ENCODE measurements at regions not wholly inside any gene's neighbourhood (a gene's known extent, or its start where the extent isn't known, plus 50 kb on each side); places are given as distances from the start of the nearest gene placed in this dataset.
"Not testable (repeated sequence)": the region's sequence is repeated elsewhere in the genome, so short reads cannot be mapped to it uniquely, and the experiment has no call there.

GRCh38 chr11:71182791-71183677 is 69.3 kb downstream of the SHANK2 start:
- DNase-seq (ENCODE audit: low spot score), result no peak

DNA sequence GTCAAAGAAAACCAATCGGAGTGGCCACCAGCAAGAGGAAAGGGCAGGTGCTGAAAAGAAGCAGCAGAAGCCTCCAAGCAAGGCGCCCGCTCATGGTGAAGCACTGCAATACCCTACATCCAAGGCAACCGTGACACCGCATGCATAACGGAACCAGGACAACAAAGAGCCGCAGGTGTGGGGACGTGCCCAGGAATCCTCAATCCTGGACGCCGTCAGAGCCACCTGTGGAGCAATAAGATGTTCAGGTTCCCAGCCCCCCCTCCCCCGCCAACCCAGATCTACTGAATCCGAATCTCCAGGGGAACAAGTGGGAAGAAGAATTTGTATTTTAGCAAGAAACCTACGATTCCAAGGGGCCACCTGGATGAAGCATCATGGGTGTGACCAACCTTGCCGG is 70.8 kb downstream of the SHANK2 start:
- no peak for DNase-seq (ENCODE audit: low spot score)

DNA sequence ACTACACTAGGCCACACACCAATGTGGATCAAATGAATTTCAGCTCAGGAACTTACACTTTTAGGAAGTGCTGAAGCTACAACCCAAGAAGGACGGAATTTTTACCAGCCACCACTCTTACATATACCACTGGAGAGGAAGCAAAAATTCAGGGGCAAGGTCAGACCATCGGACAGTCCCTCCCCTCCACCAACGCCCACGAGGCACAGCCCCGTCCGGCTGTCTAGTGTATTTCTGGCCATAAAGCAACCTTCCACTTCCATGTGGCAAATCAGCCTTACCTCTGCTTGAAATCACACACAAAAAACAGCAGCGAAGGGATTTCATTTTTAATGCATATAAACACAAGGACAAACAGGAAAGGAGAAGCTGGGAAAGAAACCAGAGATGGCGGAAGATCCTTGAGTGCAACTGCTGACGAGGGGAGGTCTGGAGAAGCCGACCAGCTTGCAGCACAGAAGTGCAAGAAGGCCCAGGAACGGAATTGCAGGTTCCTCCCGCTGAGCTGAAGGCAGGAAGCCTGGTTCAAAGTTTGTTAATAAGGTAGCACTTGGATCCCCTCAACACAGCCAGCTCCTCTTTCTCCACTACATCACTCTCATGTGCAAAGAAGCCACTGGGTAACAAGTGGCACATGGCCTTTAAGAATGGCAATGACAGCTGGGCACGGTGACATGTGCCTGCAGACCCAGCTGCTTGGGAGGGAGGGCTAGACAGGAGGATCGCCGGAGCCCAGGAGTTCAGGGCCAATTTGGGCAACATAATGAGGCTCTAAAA is 71.5 kb downstream of the SHANK2 start:
- DNase-seq (ENCODE audit: low spot score), result no peak

- DNase-seq (ENCODE audit: low spot score), result no peak
These were observed 72.3 kb downstream of the SHANK2 start for GRCh38 chr11:71179877-71180605.

GRCh38 chr11:71178076-71178475 is 74.3 kb downstream of the SHANK2 start:
- DNase-seq (ENCODE audit: low spot score), result no peak

GRCh38 chr11:71176812-71177211 is 75.6 kb downstream of the SHANK2 start:
- no peak for DNase-seq (ENCODE audit: low spot score)

- DNase-seq (ENCODE audit: low spot score), result no peak
These were observed 78.7 kb downstream of the SHANK2 start for GRCh38 chr11:71173709-71174108.

GRCh38 chr11:71172680-71173079 is 79.7 kb downstream of the SHANK2 start:
- no peak for DNase-seq (ENCODE audit: low spot score)

GRCh38 chr11:71171576-71171975 is 80.8 kb downstream of the SHANK2 start:
- DNase-seq (ENCODE audit: low spot score), result no peak

- no peak for DNase-seq (ENCODE audit: low spot score)
These were observed 81.6 kb downstream of the SHANK2 start for GRCh38 chr11:71170624-71171423.

- no peak for DNase-seq (ENCODE audit: low spot score)
These were observed 83.1 kb downstream of the SHANK2 start for GRCh38 chr11:71169313-71169712.

- not testable (repeated sequence) for DNase-seq (ENCODE audit: low spot score)
These were observed 84.6 kb downstream of the SHANK2 start for GRCh38 chr11:71167814-71168213.

DNA sequence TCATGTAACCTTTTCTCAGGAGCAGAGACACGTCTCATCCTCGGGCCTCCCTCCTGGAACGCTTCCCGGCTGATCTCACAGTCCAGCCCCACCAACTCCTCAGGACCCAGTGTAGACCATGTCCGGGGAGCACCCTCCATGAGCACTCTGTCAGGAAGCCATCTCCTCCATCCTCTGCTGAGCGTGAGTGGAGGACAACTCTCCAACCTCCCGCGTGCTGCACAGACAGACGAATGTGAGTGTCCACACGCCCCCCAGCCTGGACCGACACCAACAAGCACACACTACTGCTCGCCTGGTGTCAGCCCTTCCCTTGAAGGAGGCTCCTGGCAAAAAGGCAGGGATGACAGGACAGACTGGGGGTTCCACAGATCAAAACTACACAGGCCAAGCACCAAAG is 86.6 kb downstream of the SHANK2 start:
- DNase-seq (ENCODE audit: low spot score), result no peak

- no peak for DNase-seq (ENCODE audit: low spot score)
These were observed 87.8 kb downstream of the SHANK2 start for GRCh38 chr11:71164621-71165020.

GRCh38 chr11:71164186-71164585 is 88.2 kb downstream of the SHANK2 start:
- DNase-seq (ENCODE audit: low spot score), result no peak

GRCh38 chr11:71163371-71163770 is 89.0 kb downstream of the SHANK2 start:
- no peak for DNase-seq (ENCODE audit: low spot score)

DNA sequence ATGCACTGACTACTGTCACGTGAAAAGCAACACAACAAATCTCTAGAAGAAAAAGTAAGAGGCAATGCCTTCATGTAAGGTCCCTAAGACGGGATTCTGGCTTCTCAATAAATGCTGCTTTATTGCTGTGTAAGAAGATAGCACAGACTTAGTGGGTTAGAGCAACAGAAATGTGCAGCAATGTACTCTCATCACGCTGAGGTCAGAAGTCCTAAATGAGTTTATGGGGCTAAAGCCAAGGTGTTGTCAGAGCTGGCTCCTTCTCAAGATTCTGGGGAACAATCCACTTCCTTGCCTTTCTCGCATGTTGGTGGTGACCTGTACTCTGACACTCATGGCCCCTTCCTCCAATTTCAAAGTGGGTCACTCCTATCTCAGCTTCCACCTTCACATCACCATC is 93.4 kb downstream of the SHANK2 start:
- no peak for DNase-seq (ENCODE audit: low spot score)

DNA sequence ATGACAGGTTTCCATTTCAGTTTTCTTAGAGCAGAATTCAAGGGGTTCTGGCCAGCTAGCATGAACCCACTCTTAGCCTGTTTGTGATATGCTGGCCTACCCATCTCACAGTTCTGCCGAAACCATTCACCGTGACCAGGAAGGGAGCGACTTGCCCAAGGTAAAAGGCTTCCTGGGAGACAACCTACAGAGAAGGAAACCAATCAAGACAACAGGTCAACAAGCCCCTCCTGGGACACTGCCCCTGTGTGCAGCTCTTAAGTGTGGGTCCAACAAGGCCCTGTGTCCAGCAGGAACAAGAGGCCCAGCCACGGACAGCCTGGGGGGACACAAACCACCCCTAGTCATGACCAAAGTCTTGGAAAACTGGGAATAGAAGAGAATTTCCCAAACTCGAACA is 94.7 kb downstream of the SHANK2 start:
- not testable (repeated sequence) for DNase-seq (ENCODE audit: low spot score)

DNA sequence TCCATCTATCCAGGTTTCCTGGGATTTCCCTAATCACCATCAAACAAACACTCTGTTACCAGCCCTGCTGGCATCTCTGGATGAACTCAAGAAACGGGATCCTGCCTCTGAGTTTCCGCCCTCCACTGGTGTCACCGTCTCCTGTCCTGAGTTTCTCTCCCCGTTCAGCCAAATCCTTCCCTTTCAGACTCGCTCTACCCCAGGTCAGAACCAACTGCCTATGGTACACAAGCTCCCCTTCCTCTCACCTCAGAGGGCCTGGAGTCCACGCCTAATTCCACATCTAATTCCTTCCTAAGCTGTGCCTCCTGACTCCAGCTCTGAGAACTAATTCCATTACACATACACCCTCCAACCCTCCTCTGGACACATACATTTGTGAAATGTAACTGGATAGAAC is 96.1 kb downstream of the SHANK2 start:
- no peak for DNase-seq (ENCODE audit: low spot score)

DNA sequence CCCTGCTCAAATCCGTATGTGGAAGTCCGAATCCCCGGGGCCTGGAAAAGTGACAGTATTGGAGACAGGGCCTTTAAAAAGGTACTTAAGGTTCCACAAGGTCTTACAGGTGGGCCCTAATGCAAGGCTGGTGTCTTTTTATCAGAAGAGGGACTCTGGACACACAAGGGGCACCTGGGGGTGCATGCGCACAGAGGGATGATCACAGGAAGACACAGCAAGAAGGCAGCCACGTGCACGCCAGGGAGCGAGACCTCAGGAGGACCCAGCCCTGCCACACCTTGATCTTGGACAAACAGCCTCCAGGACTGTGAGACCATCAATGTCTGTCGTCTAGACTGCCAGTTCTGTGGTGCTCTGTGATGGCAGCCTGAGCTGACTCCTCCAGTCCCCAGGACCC is 96.5 kb downstream of the SHANK2 start:
- DNase-seq (ENCODE audit: low spot score), result no peak

- DNase-seq (ENCODE audit: low spot score), result no peak
These were observed 98.0 kb downstream of the SHANK2 start for GRCh38 chr11:71154261-71154805.

Data from ureter (tissue), 1 donor.